HG03139 (cell line): ENCODE measurements at regions not wholly inside any gene's neighbourhood (a gene's known extent, or its start where the extent isn't known, plus 50 kb on each side); places are given as distances from the start of the nearest gene placed in this dataset.
"Not testable (repeated sequence)": the region's sequence is repeated elsewhere in the genome, so short reads cannot be mapped to it uniquely, and the experiment has no call there.

Experiments used
- ATAC-seq: cut with Tn5 transposase; IDR thresholded peaks from one replicate; pipeline ENCODE4 v1.9.1; 2021; ENCODE audit not compliant: unreplicated experiment

GRCh38 chr1:194374649-194375048 lies 1188.2 kb upstream of the B3GALT2 start:
- ATAC-seq: no peak

GRCh38 chr1:194372266-194372665 lies 1185.9 kb upstream of the B3GALT2 start:
- no peak for ATAC-seq

DNA sequence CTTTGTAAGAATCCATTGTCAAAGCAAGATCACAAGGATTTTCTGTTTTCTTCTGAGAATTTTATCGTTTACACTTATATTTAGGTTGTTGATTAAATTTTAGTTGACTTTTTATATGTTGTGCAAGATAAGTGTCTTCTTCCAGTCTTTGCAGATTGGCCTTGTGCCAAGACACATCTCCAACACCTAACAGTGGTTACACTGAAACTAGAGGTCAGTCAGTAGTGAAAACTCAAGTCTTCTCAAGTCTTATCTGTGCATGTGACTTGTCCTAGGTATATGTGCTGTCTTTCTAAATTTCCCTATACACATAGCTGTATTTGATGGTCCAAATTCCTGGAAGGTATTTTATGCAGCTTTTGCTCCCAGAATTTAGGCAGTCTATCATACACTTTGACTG lies 1183.2 kb upstream of the B3GALT2 start:
- ATAC-seq: no peak

GRCh38 chr1:194369060-194369459 lies 1182.6 kb upstream of the B3GALT2 start:
- no peak for ATAC-seq

- ATAC-seq: no peak
These were observed 1180.7 kb upstream of the B3GALT2 start for GRCh38 chr1:194367121-194367520.

DNA sequence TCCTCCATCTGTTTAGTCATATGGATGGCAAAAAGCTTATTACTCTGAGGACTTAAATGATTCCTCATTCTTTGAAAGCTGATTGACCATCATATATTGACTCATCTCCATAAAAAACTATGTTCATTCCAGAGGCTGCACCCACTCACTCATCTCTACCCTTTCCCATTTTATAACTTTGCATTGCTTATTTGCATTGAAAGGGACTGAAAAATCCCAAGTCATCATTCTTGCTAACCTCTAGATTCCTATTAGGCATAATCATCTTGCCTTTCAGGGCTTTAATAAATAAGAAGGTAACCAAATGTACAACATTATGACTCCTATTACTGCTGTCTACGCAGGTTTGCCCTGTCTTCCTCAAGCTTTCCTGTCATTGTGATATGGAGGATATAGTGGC lies 1180.3 kb upstream of the B3GALT2 start:
- ATAC-seq: no peak

DNA sequence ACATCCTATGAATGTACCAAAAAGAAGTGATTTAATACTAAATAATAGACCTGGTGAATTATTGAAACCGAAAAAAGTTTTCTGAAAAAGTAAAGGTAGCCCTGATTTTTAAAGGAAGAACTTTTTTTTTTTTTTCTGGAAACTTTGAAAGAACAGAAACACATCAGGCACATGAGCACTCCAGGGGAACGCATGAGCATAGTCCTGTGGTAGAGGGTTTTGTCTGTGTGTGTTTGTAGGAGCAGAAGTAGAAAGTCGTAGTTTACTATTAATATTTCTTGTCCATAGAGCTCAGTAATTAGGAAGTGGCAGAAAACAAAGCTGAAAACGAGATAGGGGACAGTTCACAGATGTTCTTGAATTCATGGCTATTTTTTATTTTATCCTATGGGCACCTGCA lies 1175.9 kb upstream of the B3GALT2 start:
- no peak for ATAC-seq

- no peak for ATAC-seq
These were observed 1175.1 kb upstream of the B3GALT2 start for GRCh38 chr1:194361374-194362131.

- ATAC-seq: no peak
These were observed 1171.8 kb upstream of the B3GALT2 start for GRCh38 chr1:194358208-194358581.

- not testable (repeated sequence) for ATAC-seq
These were observed 1171.3 kb upstream of the B3GALT2 start for GRCh38 chr1:194357573-194358207.

- no peak for ATAC-seq
These were observed 1169.2 kb upstream of the B3GALT2 start for GRCh38 chr1:194355488-194356106.

DNA sequence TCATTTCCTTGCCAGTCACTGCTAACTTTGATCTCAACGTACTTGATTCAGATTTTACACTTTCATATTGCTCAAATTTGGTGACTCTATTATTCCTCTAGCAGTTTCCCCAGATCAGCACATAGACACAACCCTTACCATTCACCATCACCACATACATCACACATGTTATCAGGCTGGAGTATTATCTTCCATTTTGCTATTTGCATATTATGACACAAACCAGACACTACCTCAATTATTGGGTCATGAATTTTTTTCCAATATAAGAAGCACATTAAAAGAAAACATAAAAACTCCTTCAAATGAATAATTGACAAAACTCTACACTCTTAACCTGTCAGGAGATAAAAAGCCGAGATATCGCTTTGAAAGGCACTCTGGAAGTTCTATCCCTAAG lies 1166.7 kb upstream of the B3GALT2 start:
- no peak for ATAC-seq

GRCh38 chr1:194347200-194347599 lies 1160.8 kb upstream of the B3GALT2 start:
- ATAC-seq: no peak

- no peak for ATAC-seq
These were observed 1156.3 kb upstream of the B3GALT2 start for GRCh38 chr1:194342484-194343262.

- no peak for ATAC-seq
These were observed 1155.2 kb upstream of the B3GALT2 start for GRCh38 chr1:194341587-194341986.

- no peak for ATAC-seq
These were observed 1153.1 kb upstream of the B3GALT2 start for GRCh38 chr1:194339471-194339870.

DNA sequence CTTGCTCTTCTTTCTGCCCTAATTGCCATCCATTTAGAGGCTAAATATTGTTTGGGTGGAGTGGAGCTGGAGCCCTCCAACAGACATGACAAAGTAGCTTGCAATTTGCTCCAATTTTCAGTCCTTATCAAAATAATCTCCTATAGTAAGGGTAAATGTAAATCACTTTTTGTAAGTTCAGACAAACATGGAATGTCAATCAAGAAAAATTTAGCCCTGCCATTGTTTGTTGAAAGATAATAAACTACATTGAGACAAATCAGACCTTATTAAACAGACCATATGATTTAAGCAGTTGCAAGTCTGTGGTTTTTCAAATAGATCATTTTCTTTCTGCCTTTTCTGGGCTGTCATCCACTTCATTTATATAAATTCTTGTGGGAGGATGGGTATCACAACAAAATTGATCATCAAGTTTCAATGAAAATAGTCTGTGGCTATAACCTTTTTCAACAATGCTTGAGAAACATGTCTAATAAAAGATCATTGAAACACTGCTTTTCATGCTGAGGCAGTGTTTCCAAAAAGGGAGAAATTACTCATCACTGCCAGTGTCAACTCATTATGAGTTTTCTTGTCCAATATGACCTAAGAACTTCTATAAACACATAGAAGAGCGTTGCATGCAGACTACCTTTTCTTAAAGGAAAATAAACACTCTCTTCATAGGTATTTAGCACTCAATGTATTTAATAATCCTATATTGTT lies 1152.0 kb upstream of the B3GALT2 start:
- ATAC-seq: no peak

- ATAC-seq: no peak
These were observed 1146.8 kb upstream of the B3GALT2 start for GRCh38 chr1:194333240-194333639.

DNA sequence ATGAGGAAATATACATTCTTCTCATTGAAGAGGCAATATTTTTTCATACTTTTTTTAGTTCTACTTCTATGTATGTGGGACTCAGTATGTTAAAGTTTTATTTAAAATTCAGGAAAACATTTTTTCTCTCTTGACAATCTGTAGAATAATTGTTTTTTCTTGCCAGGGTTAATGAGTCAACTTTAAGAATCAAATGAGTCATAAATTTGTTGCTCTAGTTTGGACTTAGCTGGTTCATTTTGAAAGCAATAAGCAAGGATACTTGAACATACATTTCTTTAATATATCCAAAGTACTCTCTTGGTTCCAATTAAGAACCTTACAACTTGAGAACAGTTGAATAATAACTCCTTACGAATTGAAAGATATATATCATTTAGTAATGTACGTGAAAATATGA lies 1145.3 kb upstream of the B3GALT2 start:
- no peak for ATAC-seq

GRCh38 chr1:194322751-194323150 lies 1136.3 kb upstream of the B3GALT2 start:
- no peak for ATAC-seq

GRCh38 chr1:194318790-194319280 lies 1132.4 kb upstream of the B3GALT2 start:
- no peak for ATAC-seq
